Body of pancreas (tissue), 4 donors: ENCODE measurements at regions not wholly inside any gene's neighbourhood (a gene's known extent, or its start where the extent isn't known, plus 50 kb on each side); places are given as distances from the start of the nearest gene placed in this dataset.

Source experiments
- CTCF ChIP-seq, 7 experiments: fragments of 450-650 bp in 4 of 7; fragments of 200-600 bp in 3 of 7; sonication (generic) in 3 of 7; IDR thresholded peaks; one replicate each; pipeline ENCODE4 v1.5.1; 2016 to 2019; ENCODE audit warnings: antibody characterized with exemption in 7 of 7
- POLR2A ChIP-seq, 3 donors: fragments of 450-650 bp; IDR thresholded peaks; one replicate each; pipeline ENCODE4 v1.6.1; 2016; ENCODE audit warnings: antibody characterized with exemption in 3 of 3, mild to moderate bottlenecking in 2 of 3

GRCh38 chr17:13302419-13302818 is 284.6 kb upstream of the ELAC2 start:
- TF ChIP-seq POLR2A (IDR thresholded peaks at IDR 0.05) (no peak), CTCF (IDR thresholded peaks at IDR 0.05) (no peak)
